A673 (cell line): ENCODE measurements at regions not wholly inside any gene's neighbourhood (a gene's known extent, or its start where the extent isn't known, plus 50 kb on each side); places are given as distances from the start of the nearest gene placed in this dataset.

Source experiments
- BruUV-seq: library from RNA; stranded (reverse); fragments of 400-500 nt; replicated peaks from 2 replicates; lab custom pipeline; 2021; lab: Mats Ljungman, UMichigan
- CTCF ChIA-PET: fragments of 300-600 bp; sonication (Branson Sonifier 250); formaldehyde crosslinking; loops from one replicate; lab custom pipeline; 2022; ENCODE audit warnings: antibody characterized with exemption; lab: Charles Lee
- POLR2A ChIA-PET: fragments of 300-600 bp; sonication (Branson Sonifier 250); formaldehyde crosslinking; loops from one replicate; lab custom pipeline; 2022; ENCODE audit warnings: antibody characterized with exemption; ENCODE audit not compliant: low non-redundant PET; lab: Charles Lee
- DNase-seq: peaks from one replicate; pipeline ENCODE4 v3.0.0-alpha.2; 2015; ENCODE audit warnings: low spot score
- H3K27ac ChIP-seq: fragments of 200-600 bp; sonication (generic); 2 replicates; pipeline ENCODE4 v1.5.1; 2016; ENCODE audit warnings: mixed run types, low read depth, mild to moderate bottlenecking, mixed read lengths, antibody characterized with exemption, low read length; ENCODE audit not compliant: poor library complexity, severe bottlenecking
- H3K27me3 ChIP-seq: fragments of 200-600 bp; sonication (generic); replicated peaks from 2 replicates; pipeline ENCODE4 v1.6.1; 2017; ENCODE audit warnings: mixed run types, low read depth, mild to moderate bottlenecking, mixed read lengths, antibody characterized with exemption, low read length; ENCODE audit not compliant: insufficient read depth, poor library complexity
- H3K36me3 ChIP-seq: fragments of 200-600 bp; sonication (generic); 2 replicates; pipeline ENCODE4 v1.6.1; 2016; ENCODE audit warnings: mixed run types, mild to moderate bottlenecking, mixed read lengths, antibody characterized with exemption, low read length; ENCODE audit not compliant: insufficient read depth, poor library complexity, severe bottlenecking
- H3K4me1 ChIP-seq: fragments of 200-600 bp; sonication (generic); 2 replicates; pipeline ENCODE4 v1.6.1; 2017; ENCODE audit warnings: mixed run types, mild to moderate bottlenecking, mixed read lengths, antibody characterized with exemption, low read length; ENCODE audit not compliant: insufficient read depth, poor library complexity, severe bottlenecking
- H3K4me3 ChIP-seq: fragments of 200-600 bp; sonication (generic); 2 replicates; pipeline ENCODE4 v1.5.1; 2016; ENCODE audit warnings: low read depth, mixed run types, mild to moderate bottlenecking, mixed read lengths, low read length; ENCODE audit not compliant: poor library complexity, severe bottlenecking
- H3K9me3 ChIP-seq: fragments of 200-600 bp; sonication (generic); 2 replicates; pipeline ENCODE4 v1.6.1; 2016; ENCODE audit warnings: mixed run types, low read depth, mild to moderate bottlenecking, mixed read lengths, antibody characterized with exemption, low read length; ENCODE audit not compliant: poor library complexity, severe bottlenecking
- EZH2 ChIP-seq: fragments of 200-600 bp; sonication (generic); IDR thresholded peaks from 2 replicates; pipeline ENCODE4 v1.6.1; 2017; ENCODE audit warnings: borderline replicate concordance, low read depth, mild to moderate bottlenecking, mixed read lengths, antibody characterized with exemption, low read length; ENCODE audit not compliant: poor library complexity, severe bottlenecking
- intact Hi-C: fragments of 100-400 bp; cut with micrococcal nuclease; formaldehyde crosslinking; loops from one replicate; pipeline ENCODE4 v1.10.0; 2022; ENCODE audit not compliant: unreplicated experiment
- TF ChIP-seq, protein P1 (sequence below): fragments of 300-800, 200-600 bp; sonication (generic); conservative IDR thresholded peaks from 2 replicates; pipeline ENCODE4 v1.5.1; 2017; ENCODE audit warnings: low read depth, mild to moderate bottlenecking, antibody characterized with exemption, low read length, moderate library complexity, mixed read lengths

DNA sequence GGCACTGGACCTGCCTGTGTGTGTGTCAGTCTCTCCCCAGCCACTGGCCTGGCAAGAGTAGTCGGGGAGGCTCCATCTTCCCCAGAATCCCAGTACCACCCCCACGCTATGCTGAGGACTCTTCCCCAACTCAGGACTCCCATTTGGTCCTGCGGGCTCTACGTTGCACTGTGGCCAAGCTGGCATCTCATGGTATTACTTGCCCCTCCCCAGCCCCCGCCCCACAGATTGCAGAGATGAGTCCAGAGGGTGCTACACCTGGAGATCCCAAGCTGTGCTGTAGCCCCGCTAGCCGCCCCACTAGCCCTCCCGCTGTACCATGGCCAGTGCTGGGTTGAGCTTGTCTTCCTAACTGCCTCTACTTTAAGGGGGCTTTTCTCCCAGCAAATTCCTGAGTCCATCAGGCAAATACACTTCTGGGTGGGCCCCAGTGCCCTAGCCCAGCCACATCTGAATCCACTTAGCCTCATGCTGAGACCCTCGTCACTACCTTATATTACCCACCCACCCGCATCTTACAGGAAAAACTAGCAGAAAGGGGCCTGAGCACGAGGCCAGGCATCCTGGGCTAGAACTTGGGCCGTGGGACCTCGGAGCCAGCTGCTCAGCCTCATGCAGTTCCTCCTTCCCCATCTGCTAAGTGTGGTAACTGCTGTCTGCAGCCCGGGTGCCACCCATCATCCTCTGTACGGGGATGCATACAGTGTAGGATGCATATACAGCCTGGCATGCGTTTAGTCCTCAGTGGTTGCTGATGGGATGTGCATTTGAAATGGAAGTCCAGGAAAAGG is 65.8 kb upstream of the CACUL1 start:
- Histone ChIP-seq H3K4me3 (no peak overlapping the region), H3K4me1 (no peaks in the 10 kb centered on the region), H3K9me3 (no peaks in the 10 kb centered on the region), H3K36me3 (no peaks in the 10 kb centered on the region), H3K27me3 (no peaks in the 10 kb centered on the region), H3K27ac (no peak overlapping the region)
- DNase-seq: no peak
- no TSS peak for BruUV-seq
- ChIA-PET CTCF (no interaction called here), POLR2A (no interaction called here)
- intact Hi-C loops: no loop called here
- TF ChIP-seq, protein P1, sequence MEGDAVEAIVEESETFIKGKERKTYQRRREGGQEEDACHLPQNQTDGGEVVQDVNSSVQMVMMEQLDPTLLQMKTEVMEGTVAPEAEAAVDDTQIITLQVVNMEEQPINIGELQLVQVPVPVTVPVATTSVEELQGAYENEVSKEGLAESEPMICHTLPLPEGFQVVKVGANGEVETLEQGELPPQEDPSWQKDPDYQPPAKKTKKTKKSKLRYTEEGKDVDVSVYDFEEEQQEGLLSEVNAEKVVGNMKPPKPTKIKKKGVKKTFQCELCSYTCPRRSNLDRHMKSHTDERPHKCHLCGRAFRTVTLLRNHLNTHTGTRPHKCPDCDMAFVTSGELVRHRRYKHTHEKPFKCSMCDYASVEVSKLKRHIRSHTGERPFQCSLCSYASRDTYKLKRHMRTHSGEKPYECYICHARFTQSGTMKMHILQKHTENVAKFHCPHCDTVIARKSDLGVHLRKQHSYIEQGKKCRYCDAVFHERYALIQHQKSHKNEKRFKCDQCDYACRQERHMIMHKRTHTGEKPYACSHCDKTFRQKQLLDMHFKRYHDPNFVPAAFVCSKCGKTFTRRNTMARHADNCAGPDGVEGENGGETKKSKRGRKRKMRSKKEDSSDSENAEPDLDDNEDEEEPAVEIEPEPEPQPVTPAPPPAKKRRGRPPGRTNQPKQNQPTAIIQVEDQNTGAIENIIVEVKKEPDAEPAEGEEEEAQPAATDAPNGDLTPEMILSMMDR: no peak
- no peak for TF ChIP-seq EZH2

DNA sequence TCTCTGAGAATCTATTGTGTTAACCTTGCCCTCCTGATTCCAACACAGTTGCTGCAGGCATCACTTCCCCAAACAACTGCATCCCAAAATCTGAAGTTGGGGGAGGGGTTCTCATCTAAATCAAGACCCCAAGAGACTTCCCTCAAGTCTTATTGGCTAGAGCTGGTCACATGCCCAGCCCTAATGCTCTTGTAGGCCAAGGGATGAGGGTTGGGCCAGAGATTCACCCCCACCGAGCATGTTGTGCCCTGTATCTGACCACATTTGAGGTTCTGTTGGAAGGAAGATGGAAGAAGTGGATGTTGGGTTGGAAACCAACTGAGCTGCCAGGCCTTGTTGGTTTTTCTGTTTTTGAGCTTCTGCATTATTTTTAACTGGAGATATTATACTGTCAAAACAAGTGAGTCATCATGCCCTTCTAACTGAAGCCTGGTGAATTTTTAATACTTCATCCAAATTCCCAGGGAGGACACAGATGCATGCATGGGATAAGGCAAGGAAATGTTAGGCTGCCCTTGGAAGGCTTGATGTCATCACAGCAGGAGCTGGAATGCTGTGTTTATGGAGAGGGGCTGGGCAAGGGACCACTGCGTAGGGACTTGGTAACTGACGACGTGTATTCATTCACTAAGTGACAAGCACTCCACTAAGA is 68.6 kb upstream of the CACUL1 start:
- DNase-seq: no peak
- H3K9me3 ChIP-seq: no peaks in the 10 kb centered on the region
- no peaks in the 10 kb centered on the region for H3K36me3 ChIP-seq
- intact Hi-C loops: no loop called here
- no TSS peak for BruUV-seq
- H3K27ac ChIP-seq: no peak overlapping the region
- H3K27me3 ChIP-seq: no peaks in the 10 kb centered on the region
- ChIA-PET CTCF (no interaction called here), POLR2A (no interaction called here)
- no peaks in the 10 kb centered on the region for H3K4me1 ChIP-seq
- TF ChIP-seq EZH2: no peak
- TF ChIP-seq, protein P1: no peak
- no peak overlapping the region for H3K4me3 ChIP-seq

DNA sequence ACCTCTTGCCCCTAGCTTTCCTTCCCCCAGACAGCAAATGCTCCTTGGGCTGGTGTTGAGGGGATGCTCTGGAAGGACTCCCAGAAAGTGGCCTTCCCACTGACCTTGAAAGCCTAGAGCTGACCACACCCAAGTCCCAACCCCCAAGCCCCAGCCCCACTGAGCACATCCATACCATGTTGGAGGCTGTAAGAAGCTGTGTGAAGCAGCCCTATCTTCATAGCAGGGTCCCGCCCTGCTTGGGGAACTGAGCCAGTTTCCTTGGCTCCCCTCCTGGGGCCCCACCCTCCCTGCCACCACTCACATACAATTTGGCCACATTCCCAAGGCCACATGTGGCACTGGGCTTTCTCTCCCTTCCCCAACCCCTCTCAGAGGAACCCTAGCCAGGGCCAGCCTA is 72.3 kb upstream of the CACUL1 start:
- H3K4me1 ChIP-seq: no peaks in the 10 kb centered on the region
- no peaks in the 10 kb centered on the region for H3K9me3 ChIP-seq
- no peak for DNase-seq
- ChIA-PET POLR2A (no interaction called here), CTCF (no interaction called here)
- no peaks in the 10 kb centered on the region for H3K27me3 ChIP-seq
- no peak overlapping the region for H3K4me3 ChIP-seq
- no peaks in the 10 kb centered on the region for H3K36me3 ChIP-seq
- no peak for TF ChIP-seq EZH2
- TF ChIP-seq, protein P1: no peak
- BruUV-seq: no TSS peak
- intact Hi-C loops: no loop called here
- no peak overlapping the region for H3K27ac ChIP-seq
